AG20443 (cell line): ENCODE measurements at regions not wholly inside any gene's neighbourhood (a gene's known extent, or its start where the extent isn't known, plus 50 kb on each side); places are given as distances from the start of the nearest gene placed in this dataset.
"Not testable (repeated sequence)": the region's sequence is repeated elsewhere in the genome, so short reads cannot be mapped to it uniquely, and the experiment has no call there.

Source experiments
- DNase-seq: peaks from one replicate; pipeline ENCODE4 v3.0.0; 2012; ENCODE audit warnings: low spot score, mixed read lengths

DNA sequence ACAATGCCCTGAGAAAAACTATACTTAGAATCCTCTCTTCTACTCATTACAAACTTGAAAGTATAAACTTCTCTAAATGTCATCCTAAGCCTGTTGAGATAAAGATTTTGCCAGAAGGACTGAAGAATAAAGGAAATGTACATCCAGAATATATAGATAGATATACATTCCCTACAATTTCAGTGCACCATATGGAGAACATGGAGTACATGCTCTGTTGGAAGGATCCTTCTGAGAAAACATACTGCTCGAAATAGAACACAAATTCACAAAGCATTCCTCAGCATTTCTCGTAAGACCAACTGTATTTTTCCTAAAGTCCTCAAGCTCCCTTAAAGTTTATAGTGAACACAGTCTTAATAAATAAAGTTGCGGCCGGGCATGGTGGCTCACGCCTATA is 69.7 kb upstream of the RASA1 start:
- no peak for DNase-seq

GRCh38 chr5:87199246-87199645 is 68.4 kb upstream of the RASA1 start:
- not testable (repeated sequence) for DNase-seq

- DNase-seq = not testable (repeated sequence)
These were observed 68.0 kb upstream of the RASA1 start for GRCh38 chr5:87199704-87200103.

GRCh38 chr5:87210076-87210475 is 57.6 kb upstream of the RASA1 start:
- DNase-seq = peak; percentile 12

GRCh38 chr5:87210743-87211142 is 56.9 kb upstream of the RASA1 start:
- DNase-seq = no peak

DNA sequence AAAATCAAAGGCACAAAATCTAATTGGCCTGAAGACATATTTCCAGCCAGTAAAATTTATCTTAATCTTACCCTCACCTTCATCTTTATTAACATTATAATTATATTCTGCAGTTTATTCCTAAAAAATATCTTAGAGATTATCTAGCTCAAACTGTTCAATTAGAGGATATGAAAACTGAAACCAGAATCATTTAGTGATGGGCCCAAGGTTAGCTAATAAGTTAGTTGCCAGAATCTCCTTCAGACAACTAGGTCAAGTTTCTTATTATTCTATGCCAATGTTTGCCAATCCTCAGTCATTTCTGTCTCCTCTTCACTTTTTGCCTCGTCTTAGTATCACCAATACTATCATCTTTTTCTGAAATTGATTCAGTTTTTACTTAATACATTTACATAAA is 56.0 kb upstream of the RASA1 start:
- DNase-seq = no peak

DNA sequence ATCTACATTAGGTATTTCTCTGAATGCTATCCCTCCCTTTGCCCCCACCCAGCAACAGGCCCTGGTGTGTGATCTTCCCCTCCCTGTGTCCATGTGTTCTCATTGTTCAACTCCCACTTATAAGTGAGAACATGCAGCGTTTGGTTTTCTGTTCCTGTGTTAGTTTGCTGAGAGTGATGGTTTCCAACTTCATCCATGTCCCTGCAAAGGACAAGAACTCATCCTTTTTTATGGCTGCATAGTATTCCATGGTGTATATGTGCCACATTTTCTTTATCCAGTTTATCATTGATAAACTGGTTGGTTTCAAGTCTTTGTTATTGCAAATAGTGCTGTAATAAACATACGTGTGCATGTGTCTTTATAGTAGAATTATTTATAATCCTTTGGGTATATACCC is 55.5 kb upstream of the RASA1 start:
- DNase-seq = not testable (repeated sequence)

DNA sequence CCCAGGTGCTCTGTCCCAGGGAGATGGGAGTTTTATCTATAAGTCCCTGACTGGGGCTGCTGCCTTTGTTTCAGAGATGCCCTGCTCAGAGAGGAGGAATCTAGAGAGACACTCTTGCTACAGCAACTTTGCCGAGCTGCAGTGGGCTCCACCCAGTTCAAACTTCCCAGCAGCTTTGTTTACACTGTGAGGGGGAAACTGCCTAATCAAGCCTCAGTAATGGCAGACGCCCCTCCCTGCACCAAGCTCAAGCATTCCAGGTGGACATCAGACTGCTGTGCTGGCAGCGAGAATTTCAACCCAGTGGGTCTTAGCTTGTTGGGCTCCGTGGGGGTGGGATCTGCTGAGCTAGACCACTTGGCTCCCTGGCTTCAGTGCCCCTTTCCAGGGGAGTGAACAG is 50.2 kb upstream of the RASA1 start:
- not testable (repeated sequence) for DNase-seq
